ENCODE measurements at regions not wholly inside any gene's neighbourhood (a gene's known extent, or its start where the extent isn't known, plus 50 kb on each side); places are given as distances from the start of the nearest gene placed in this dataset.

DNA sequence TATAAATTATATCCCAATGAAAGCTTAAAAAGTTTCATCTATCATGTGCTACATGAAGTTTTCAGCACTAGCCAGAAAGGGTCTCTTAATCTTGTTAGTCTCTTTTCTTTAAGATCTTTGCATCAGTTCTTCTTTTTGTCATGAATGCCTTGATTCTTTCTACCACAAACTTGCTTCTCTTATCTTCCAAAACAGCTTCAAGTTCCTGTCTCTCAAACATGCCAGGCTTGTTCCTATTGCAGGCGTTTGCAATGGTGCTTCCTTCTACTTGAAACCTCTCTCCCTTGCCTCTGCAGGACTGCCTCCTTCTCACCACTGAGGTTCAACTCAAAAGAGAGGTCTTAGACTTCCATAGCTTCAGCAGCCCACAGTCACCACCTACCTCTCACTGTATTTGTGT lies 104.3 kb upstream of the FRMD4B start:
- TF ChIP-seq, protein P1, sequence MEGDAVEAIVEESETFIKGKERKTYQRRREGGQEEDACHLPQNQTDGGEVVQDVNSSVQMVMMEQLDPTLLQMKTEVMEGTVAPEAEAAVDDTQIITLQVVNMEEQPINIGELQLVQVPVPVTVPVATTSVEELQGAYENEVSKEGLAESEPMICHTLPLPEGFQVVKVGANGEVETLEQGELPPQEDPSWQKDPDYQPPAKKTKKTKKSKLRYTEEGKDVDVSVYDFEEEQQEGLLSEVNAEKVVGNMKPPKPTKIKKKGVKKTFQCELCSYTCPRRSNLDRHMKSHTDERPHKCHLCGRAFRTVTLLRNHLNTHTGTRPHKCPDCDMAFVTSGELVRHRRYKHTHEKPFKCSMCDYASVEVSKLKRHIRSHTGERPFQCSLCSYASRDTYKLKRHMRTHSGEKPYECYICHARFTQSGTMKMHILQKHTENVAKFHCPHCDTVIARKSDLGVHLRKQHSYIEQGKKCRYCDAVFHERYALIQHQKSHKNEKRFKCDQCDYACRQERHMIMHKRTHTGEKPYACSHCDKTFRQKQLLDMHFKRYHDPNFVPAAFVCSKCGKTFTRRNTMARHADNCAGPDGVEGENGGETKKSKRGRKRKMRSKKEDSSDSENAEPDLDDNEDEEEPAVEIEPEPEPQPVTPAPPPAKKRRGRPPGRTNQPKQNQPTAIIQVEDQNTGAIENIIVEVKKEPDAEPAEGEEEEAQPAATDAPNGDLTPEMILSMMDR (IDR thresholded peaks at IDR 0.05): no peak
- no peak for TF ChIP-seq POLR2A (IDR thresholded peaks at IDR 0.05)

Measured in testis (tissue), 2 donors.